Caco-2 (cell line): ENCODE measurements at regions not wholly inside any gene's neighbourhood (a gene's known extent, or its start where the extent isn't known, plus 50 kb on each side); places are given as distances from the start of the nearest gene placed in this dataset.

Experiments
- BruUV-seq: library from RNA; stranded (reverse); fragments of 400-500 nt; replicated peaks from 2 replicates; lab custom pipeline; 2021; lab: Mats Ljungman, UMichigan
- CTCF ChIA-PET: fragments of 300-600 bp; sonication (Branson Sonifier 250); formaldehyde crosslinking; loops from one replicate; lab custom pipeline; 2022; ENCODE audit warnings: antibody characterized with exemption; lab: Charles Lee
- POLR2A ChIA-PET: fragments of 300-600 bp; sonication (Branson Sonifier 250); formaldehyde crosslinking; loops from one replicate; lab custom pipeline; 2022; ENCODE audit warnings: antibody characterized with exemption; lab: Charles Lee
- DNase-seq, 2 experiments: peaks; one replicate each; pipeline versions ENCODE4 v3.0.0 to v3.0.0-alpha.2; 2020 to 2022
- H3K27me3 ChIP-seq: replicated peaks from 2 replicates; pipeline ENCODE4 v1.6.0; 2011; ENCODE audit warnings: low read length; ENCODE audit not compliant: control insufficient read depth, insufficient read depth
- H3K36me3 ChIP-seq: 2 replicates; pipeline ENCODE4 v1.5.1; 2011; ENCODE audit warnings: low read length; ENCODE audit not compliant: control insufficient read depth, insufficient read depth
- H3K4me1 ChIP-seq: fragments of 250-450 bp; sonication (Bioruptor Pico); 2 replicates; pipeline ENCODE4 v1.5.1; 2020; ENCODE audit warnings: mild to moderate bottlenecking
- H3K4me3 ChIP-seq: 2 replicates; pipeline ENCODE4 v1.5.1; 2011; ENCODE audit warnings: low read depth, mild to moderate bottlenecking, control low read depth, low read length
- H3K9me3 ChIP-seq: fragments of 250-450 bp; sonication (Bioruptor Pico); 2 replicates; pipeline ENCODE4 v1.5.1; 2020; ENCODE audit warnings: mild to moderate bottlenecking, moderate library complexity
- H3K27ac Mint-ChIP-seq: one replicate; pipeline ENCODE4 v1.8.0; 2022; ENCODE audit warnings: mixed read lengths; ENCODE audit not compliant: unreplicated experiment
- H3K27me3 Mint-ChIP-seq: one replicate; pipeline ENCODE4 v1.8.0; 2022; ENCODE audit warnings: mixed read lengths; ENCODE audit not compliant: insufficient read depth, unreplicated experiment
- H3K36me3 Mint-ChIP-seq: one replicate; pipeline ENCODE4 v1.8.0; 2022; ENCODE audit warnings: mild to moderate bottlenecking, mixed read lengths; ENCODE audit not compliant: insufficient read depth, unreplicated experiment
- H3K4me1 Mint-ChIP-seq: one replicate; pipeline ENCODE4 v1.8.0; 2022; ENCODE audit warnings: low read depth, mixed read lengths; ENCODE audit not compliant: unreplicated experiment
- H3K4me3 Mint-ChIP-seq: one replicate; pipeline ENCODE4 v1.8.0; 2022; ENCODE audit warnings: mild to moderate bottlenecking, moderate library complexity, mixed read lengths; ENCODE audit not compliant: unreplicated experiment
- H3K9me3 Mint-ChIP-seq: one replicate; pipeline ENCODE4 v1.8.0; 2022; ENCODE audit warnings: mixed read lengths; ENCODE audit not compliant: unreplicated experiment
- intact Hi-C: fragments of 100-400 bp; cut with micrococcal nuclease; formaldehyde crosslinking; loops from one replicate; pipeline ENCODE4 v1.10.0; 2022; ENCODE audit not compliant: unreplicated experiment
- TF ChIP-seq, protein P1 (sequence below), 2 experiments: fragments of 200-600 bp in 1 of 2; IDR thresholded peaks; 1 replicate in 1 of 2; 2 replicates in 1 of 2; pipeline versions ENCODE4 v1.5.1 to v1.8.0; 2011 to 2022; ENCODE audit warnings: antibody characterized with exemption in 1 of 2, control low read depth in 1 of 2, inconsistent platforms in 1 of 2, low read depth in 1 of 2, low read length in 1 of 2, mild to moderate bottlenecking in 1 of 2, moderate library complexity in 1 of 2; ENCODE audit not compliant: insufficient read depth in 1 of 2, severe bottlenecking in 1 of 2, unreplicated experiment in 1 of 2

DNA sequence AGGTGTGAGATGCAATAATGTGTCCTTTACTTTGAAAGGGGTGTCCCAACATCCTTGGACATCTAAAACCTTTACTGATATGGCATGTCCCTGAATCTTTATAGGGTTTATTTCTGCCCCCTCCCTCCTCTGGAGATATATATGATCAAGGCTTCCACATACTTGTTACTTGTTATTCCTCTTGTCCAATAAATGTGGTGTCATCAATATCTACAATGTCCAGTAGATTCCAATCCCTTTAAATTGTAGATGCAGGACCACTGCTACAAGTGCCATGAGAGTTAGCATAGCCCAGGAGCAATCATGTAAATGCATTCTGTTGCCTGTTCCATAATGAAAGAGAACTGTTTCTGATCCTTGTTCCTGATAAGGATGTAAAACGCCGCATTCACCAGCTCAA lies 479.7 kb upstream of the MEIS1 start:
- H3K27me3 Mint-ChIP-seq = peaks cover 3% of the 10 kb centered on the region
- ChIA-PET CTCF (no interaction called here), POLR2A (no interaction called here)
- H3K4me1 Mint-ChIP-seq = no peaks in the 10 kb centered on the region
- Histone ChIP-seq H3K4me3 (no peak overlapping the region), H3K4me1 (no peaks in the 10 kb centered on the region), H3K9me3 (no peaks in the 10 kb centered on the region), H3K36me3 (no peaks in the 10 kb centered on the region), H3K27me3 (no peaks in the 10 kb centered on the region)
- TF ChIP-seq, protein P1, sequence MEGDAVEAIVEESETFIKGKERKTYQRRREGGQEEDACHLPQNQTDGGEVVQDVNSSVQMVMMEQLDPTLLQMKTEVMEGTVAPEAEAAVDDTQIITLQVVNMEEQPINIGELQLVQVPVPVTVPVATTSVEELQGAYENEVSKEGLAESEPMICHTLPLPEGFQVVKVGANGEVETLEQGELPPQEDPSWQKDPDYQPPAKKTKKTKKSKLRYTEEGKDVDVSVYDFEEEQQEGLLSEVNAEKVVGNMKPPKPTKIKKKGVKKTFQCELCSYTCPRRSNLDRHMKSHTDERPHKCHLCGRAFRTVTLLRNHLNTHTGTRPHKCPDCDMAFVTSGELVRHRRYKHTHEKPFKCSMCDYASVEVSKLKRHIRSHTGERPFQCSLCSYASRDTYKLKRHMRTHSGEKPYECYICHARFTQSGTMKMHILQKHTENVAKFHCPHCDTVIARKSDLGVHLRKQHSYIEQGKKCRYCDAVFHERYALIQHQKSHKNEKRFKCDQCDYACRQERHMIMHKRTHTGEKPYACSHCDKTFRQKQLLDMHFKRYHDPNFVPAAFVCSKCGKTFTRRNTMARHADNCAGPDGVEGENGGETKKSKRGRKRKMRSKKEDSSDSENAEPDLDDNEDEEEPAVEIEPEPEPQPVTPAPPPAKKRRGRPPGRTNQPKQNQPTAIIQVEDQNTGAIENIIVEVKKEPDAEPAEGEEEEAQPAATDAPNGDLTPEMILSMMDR (IDR thresholded peaks at IDR 0.05; ENCODE audit: insufficient read depth in 1 of 2, low read depth in 1 of 2, low read length in 1 of 2, severe bottlenecking in 1 of 2, unreplicated experiment in 1 of 2) = no peak
- H3K9me3 Mint-ChIP-seq = no peaks in the 10 kb centered on the region
- no peak overlapping the region for H3K27ac Mint-ChIP-seq
- no peak for DNase-seq
- no TSS peak for BruUV-seq
- no peak overlapping the region for H3K4me3 Mint-ChIP-seq
- intact Hi-C loops = no loop called here
- no peaks in the 10 kb centered on the region for H3K36me3 Mint-ChIP-seq

DNA sequence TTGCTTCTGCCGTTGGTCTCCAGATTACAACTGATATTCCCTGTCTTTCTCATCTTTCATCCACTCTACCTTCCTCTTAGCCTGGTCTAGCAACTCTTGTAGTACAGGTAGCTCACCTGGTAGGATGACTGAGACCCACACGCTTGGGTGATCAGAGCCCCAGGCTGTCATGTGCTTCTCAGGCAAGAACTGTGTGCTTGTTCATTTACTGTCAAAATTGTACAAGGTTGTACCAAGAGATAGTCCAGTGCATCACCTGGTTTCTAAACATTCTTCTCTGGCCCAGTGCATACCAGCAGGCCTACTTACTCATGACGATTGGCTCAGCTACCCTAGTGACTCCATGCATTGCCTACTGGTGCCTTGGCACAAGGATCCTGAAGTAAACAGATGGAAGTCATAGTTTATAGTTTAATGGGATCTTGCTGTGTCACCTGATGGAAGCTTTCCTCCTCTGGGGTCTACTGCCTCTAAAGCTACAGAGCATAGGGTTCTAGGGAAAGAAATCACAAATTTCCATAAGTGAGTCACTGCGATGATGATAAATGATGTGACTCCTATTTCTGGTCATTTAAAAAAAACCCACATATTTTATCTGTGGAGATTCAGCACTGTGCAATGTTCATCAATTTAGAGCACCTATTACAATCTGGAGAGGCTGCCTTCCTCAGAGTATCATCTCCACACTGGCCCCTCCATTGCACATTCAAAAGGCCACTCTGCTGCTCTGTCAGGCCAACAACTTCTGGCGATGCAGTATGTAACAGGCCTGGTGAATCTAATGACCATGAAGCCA lies 481.8 kb upstream of the MEIS1 start:
- H3K36me3 Mint-ChIP-seq = no peaks in the 10 kb centered on the region
- no peaks in the 10 kb centered on the region for H3K36me3 ChIP-seq
- no peaks in the 10 kb centered on the region for H3K9me3 Mint-ChIP-seq
- ChIA-PET POLR2A (no interaction called here), CTCF (no interaction called here)
- no peaks in the 10 kb centered on the region for H3K4me1 Mint-ChIP-seq
- TF ChIP-seq, protein P1 (IDR thresholded peaks at IDR 0.05; ENCODE audit: insufficient read depth in 1 of 2, low read depth in 1 of 2, low read length in 1 of 2, severe bottlenecking in 1 of 2, unreplicated experiment in 1 of 2) = no peak
- no peaks in the 10 kb centered on the region for H3K9me3 ChIP-seq
- intact Hi-C loops = no loop called here
- H3K27me3 ChIP-seq = no peaks in the 10 kb centered on the region
- no peak overlapping the region for H3K4me3 Mint-ChIP-seq
- H3K4me3 ChIP-seq = no peak overlapping the region
- H3K27me3 Mint-ChIP-seq = peaks cover 3% of the 10 kb centered on the region
- no peak for DNase-seq
- no TSS peak for BruUV-seq
- H3K4me1 ChIP-seq = no peaks in the 10 kb centered on the region
- H3K27ac Mint-ChIP-seq = no peak overlapping the region

DNA sequence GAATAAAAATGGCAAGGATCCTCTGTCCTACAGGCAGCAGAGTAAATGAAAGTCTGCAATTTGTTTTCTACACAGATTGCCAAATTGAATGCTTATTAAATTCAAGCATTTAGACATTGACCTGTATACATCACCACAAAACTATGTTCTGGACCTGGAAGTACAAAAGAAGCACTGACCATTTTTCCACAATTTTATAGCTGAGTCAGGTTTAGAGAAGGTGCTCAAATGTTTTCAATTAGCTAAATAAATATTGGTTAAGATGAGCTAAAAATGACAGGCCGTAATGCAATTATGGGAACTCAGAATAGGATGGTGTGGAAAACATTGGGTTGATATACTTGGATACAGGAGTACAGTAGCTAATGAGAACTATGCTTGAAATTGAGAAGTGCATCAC lies 490.7 kb upstream of the MEIS1 start:
- ChIA-PET POLR2A (no interaction called here), CTCF (no interaction called here)
- intact Hi-C loops = no loop called here
- no peak overlapping the region for H3K27ac Mint-ChIP-seq
- no TSS peak for BruUV-seq
- no peaks in the 10 kb centered on the region for H3K4me1 ChIP-seq
- no peak overlapping the region for H3K4me3 ChIP-seq
- no peaks in the 10 kb centered on the region for H3K9me3 ChIP-seq
- H3K4me3 Mint-ChIP-seq = no peak overlapping the region
- H3K27me3 ChIP-seq = no peaks in the 10 kb centered on the region
- no peaks in the 10 kb centered on the region for H3K36me3 Mint-ChIP-seq
- no peaks in the 10 kb centered on the region for H3K9me3 Mint-ChIP-seq
- TF ChIP-seq, protein P1 (IDR thresholded peaks at IDR 0.05; ENCODE audit: insufficient read depth in 1 of 2, low read depth in 1 of 2, low read length in 1 of 2, severe bottlenecking in 1 of 2, unreplicated experiment in 1 of 2) = no peak
- no peaks in the 10 kb centered on the region for H3K27me3 Mint-ChIP-seq
- no peaks in the 10 kb centered on the region for H3K36me3 ChIP-seq
- no peak for DNase-seq
- H3K4me1 Mint-ChIP-seq = no peaks in the 10 kb centered on the region
